Glutamatergic neuron (in vitro differentiated cells): ENCODE measurements at regions not wholly inside any gene's neighbourhood (a gene's known extent, or its start where the extent isn't known, plus 50 kb on each side); places are given as distances from the start of the nearest gene placed in this dataset.

Source experiments
- DNase-seq: peaks from one replicate; pipeline ENCODE4 v3.0.0; 2022
- H3K27ac Mint-ChIP-seq: one replicate; pipeline ENCODE4 v1.8.0; 2020; ENCODE audit warnings: mild to moderate bottlenecking, mixed read lengths, inconsistent platforms; ENCODE audit not compliant: unreplicated experiment
- H3K27me3 Mint-ChIP-seq: one replicate; pipeline ENCODE4 v1.8.0; 2020; ENCODE audit warnings: mild to moderate bottlenecking, moderate library complexity, mixed read lengths, inconsistent platforms; ENCODE audit not compliant: unreplicated experiment
- H3K36me3 Mint-ChIP-seq: one replicate; pipeline ENCODE4 v1.8.0; 2020; ENCODE audit warnings: mild to moderate bottlenecking, mixed read lengths, inconsistent platforms; ENCODE audit not compliant: unreplicated experiment
- H3K4me1 Mint-ChIP-seq: one replicate; pipeline ENCODE4 v1.8.0; 2020; ENCODE audit warnings: mild to moderate bottlenecking, low read depth, mixed read lengths, inconsistent platforms; ENCODE audit not compliant: unreplicated experiment
- H3K4me3 Mint-ChIP-seq: one replicate; pipeline ENCODE4 v1.8.0; 2020; ENCODE audit warnings: mild to moderate bottlenecking, mixed read lengths, inconsistent platforms; ENCODE audit not compliant: unreplicated experiment
- H3K9me3 Mint-ChIP-seq: one replicate; pipeline ENCODE4 v1.8.0; 2020; ENCODE audit warnings: mild to moderate bottlenecking, moderate library complexity, mixed read lengths, inconsistent platforms; ENCODE audit not compliant: unreplicated experiment
- TF ChIP-seq, protein P1 (sequence below): fragments of 200-600 bp; sonication (generic); IDR thresholded peaks from one replicate; pipeline ENCODE4 v1.5.0; 2021; ENCODE audit not compliant: partially characterized antibody, unreplicated experiment

DNA sequence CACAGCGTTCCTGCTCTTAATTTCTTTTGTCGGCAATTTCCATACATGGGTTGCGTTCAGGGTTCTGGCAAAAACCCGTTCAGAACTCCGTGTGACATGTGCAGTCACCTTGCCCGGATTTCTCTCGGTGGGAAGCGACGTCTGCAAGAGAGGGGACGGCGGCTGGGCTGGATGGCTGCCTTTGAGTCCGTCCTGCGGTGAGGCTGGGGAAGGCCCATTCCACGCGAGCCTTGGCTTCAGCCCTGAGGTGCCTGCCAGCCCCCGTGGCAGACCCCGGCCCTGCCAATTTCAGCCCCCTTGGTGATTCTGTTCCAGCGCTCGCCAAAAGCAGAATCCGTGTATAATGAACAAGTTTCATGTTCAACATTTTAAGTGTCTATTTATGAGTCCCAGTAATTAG lies 72.6 kb upstream of the TSHZ3 start:
- peaks cover 2% of the 10 kb centered on the region for H3K9me3 Mint-ChIP-seq
- H3K27me3 Mint-ChIP-seq = no peaks in the 10 kb centered on the region
- peaks cover 9% of the 10 kb centered on the region for H3K4me1 Mint-ChIP-seq
- H3K27ac Mint-ChIP-seq = no peak overlapping the region
- H3K4me3 Mint-ChIP-seq = no peak overlapping the region
- no peak for DNase-seq
- H3K36me3 Mint-ChIP-seq = no peaks in the 10 kb centered on the region
- TF ChIP-seq, protein P1, sequence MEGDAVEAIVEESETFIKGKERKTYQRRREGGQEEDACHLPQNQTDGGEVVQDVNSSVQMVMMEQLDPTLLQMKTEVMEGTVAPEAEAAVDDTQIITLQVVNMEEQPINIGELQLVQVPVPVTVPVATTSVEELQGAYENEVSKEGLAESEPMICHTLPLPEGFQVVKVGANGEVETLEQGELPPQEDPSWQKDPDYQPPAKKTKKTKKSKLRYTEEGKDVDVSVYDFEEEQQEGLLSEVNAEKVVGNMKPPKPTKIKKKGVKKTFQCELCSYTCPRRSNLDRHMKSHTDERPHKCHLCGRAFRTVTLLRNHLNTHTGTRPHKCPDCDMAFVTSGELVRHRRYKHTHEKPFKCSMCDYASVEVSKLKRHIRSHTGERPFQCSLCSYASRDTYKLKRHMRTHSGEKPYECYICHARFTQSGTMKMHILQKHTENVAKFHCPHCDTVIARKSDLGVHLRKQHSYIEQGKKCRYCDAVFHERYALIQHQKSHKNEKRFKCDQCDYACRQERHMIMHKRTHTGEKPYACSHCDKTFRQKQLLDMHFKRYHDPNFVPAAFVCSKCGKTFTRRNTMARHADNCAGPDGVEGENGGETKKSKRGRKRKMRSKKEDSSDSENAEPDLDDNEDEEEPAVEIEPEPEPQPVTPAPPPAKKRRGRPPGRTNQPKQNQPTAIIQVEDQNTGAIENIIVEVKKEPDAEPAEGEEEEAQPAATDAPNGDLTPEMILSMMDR = no peak

GRCh38 chr19:31423896-31424295 lies 74.7 kb upstream of the TSHZ3 start:
- peaks cover 2% of the 10 kb centered on the region for H3K9me3 Mint-ChIP-seq
- no peaks in the 10 kb centered on the region for H3K36me3 Mint-ChIP-seq
- H3K27ac Mint-ChIP-seq = no peak overlapping the region
- no peaks in the 10 kb centered on the region for H3K27me3 Mint-ChIP-seq
- H3K4me1 Mint-ChIP-seq = peaks cover 9% of the 10 kb centered on the region
- H3K4me3 Mint-ChIP-seq = no peak overlapping the region
- TF ChIP-seq, protein P1 = no peak
- no peak for DNase-seq

GRCh38 chr19:31424861-31425620 lies 75.8 kb upstream of the TSHZ3 start:
- Mint-ChIP-seq H3K9me3 (peaks cover under 1% of the 10 kb centered on the region), H3K27me3 (no peaks in the 10 kb centered on the region), H3K4me3 (no peak overlapping the region), H3K27ac (no peak overlapping the region), H3K4me1 (peaks cover 5% of the 10 kb centered on the region), H3K36me3 (no peaks in the 10 kb centered on the region)
- DNase-seq = no peak
- TF ChIP-seq, protein P1 = no peak

GRCh38 chr19:31427857-31428256 lies 78.6 kb upstream of the TSHZ3 start:
- TF ChIP-seq, protein P1 = no peak
- DNase-seq = no peak
- Mint-ChIP-seq H3K27ac (no peak overlapping the region), H3K4me3 (no peak overlapping the region), H3K36me3 (no peaks in the 10 kb centered on the region), H3K9me3 (no peaks in the 10 kb centered on the region), H3K27me3 (no peaks in the 10 kb centered on the region), H3K4me1 (peaks cover 4% of the 10 kb centered on the region)

GRCh38 chr19:31430381-31430780 lies 81.1 kb upstream of the TSHZ3 start:
- Mint-ChIP-seq H3K36me3 (no peaks in the 10 kb centered on the region), H3K4me1 (peaks cover under 1% of the 10 kb centered on the region), H3K27ac (no peak overlapping the region), H3K27me3 (no peaks in the 10 kb centered on the region), H3K4me3 (no peak overlapping the region), H3K9me3 (no peaks in the 10 kb centered on the region)
- DNase-seq = no peak
- TF ChIP-seq, protein P1 = no peak
